ENCODE measurements at regions not wholly inside any gene's neighbourhood (a gene's known extent, or its start where the extent isn't known, plus 50 kb on each side); places are given as distances from the start of the nearest gene placed in this dataset.

DNA sequence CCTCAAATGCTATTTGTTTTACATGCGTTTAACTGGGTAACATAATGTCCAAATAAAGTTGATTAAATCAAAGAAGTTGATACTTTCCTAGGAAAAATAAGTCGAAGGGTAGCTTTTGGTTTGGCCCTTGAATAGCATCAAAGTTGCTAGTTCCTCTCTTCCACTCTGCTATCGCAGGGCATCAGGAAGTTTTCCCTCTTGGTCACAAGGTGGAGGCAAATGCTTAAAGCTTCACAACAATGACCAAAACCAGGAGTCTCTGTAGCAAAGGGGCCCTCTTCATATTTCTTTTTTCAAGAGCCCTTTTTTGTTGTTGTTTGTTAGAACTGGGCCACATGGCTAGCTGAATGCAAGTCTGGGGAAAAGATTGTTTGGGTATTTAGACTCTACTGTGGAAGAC is 668.4 kb downstream of the KCNT2 start:
- no peak for DNase-seq (ENCODE audit: low read depth in 2 of 3, low spot score in 1 of 3)

DNA sequence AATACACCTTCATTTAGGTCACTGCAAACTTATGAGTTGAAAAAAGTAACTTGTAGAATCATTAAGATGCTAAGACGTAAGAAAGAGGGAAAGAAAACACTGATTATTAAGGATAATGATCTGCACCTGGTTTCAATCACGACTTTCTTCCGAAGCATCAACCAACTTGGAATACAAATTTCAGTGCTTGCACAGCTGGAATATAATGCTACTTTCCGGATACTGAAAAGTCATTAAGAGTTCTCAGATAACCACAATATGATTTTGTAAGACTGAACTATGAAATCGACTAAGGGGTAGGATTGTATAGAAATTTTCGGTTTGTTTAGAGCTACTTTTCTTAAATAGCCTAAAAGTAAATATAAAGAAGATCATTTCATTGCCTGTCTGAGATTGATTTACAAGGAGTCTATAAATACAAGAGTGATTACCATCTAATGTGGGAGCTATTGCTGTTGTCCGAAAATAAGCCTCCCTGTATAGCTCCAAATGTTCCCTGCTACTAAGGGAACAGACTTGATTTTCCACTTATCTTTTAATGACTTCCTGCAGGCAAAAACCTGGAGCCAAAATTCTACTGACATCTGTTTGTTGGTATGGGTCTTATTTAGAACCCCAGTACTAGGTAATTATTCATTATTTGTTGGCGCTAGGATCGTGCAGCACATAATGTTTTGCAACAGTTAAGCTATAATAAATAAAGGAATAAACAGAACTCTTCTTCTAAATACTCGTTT is 673.3 kb downstream of the KCNT2 start:
- no peak for DNase-seq (ENCODE audit: low read depth in 2 of 3, low spot score in 1 of 3)

DNA sequence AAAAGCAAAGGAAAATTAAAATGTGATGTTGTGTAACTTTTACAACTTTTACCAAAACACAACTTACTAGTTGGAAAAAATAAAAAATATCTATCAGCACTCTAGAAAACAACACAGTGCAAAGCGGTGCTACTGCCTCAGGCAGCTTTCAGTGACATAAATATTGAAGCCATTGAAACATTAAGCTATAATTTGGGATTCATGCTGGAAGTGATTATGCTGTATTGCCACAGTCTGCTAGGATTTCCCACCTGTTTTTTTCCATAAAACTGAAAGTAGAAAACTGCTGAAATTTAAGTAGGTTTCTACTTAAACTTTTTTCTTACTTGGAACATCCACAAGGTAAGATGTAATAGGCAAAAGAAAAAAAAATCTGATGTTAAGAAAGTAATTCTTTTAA is 674.4 kb downstream of the KCNT2 start:
- no peak for DNase-seq (ENCODE audit: low read depth in 2 of 3, low spot score in 1 of 3)

DNA sequence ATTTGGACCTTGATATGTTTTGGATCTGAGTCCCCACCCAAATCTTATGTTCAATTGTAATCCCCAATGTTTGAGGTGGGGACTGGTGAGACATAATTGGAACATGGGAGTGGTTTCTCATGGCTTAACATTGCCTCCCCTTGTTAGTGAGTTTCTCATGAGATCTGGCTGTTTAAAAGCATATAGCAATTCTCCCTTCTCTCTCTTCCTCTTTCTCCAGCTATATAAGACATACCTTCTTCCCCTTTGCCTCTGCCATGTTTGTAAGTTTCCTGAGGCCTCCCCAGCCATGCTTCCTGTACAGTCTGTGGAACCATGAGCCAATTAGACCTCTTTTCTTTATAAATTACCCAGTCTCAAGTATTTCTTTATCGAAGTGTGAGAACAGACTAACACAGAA is 692.4 kb downstream of the KCNT2 start:
- no peak for DNase-seq (ENCODE audit: low read depth in 2 of 3, low spot score in 1 of 3)

DNA sequence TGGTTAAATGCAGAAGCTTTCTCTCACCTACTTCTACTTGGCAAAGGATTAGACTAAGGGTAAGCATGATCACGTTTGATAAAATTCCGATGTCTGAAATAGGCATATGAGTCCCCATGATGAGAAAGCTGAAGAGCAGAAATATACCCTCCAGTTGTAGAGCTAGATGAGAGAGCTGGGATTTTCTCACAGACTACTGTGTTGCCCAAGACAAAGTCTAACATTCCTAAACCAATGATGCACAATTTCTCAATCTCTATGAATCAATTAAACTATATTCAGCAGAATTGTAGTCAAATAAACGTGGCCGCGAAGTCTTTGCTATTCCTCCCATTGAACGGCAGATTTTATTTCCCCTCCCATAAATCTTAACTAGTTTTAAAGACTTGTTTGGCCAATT is 699.2 kb downstream of the KCNT2 start:
- no peak for DNase-seq (ENCODE audit: low read depth in 2 of 3, low spot score in 1 of 3)

DNA sequence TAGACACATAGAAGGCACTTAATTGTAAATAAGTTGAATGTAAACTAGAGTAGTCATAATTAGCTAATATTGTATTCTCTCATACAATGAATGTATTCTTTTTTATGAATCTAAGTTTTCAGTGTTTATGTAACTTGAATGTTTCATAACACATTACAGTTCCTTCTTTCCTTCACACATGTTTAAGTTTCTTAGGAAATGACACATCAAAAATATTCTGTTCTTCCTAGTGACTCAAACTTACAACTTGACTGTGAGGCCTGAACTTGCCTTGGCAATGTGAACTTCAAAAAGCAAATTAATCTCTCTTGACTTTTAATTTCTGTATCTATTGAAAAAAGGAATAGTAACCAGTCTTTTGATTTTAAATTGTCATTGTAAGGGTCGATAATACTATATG is 700.1 kb downstream of the KCNT2 start:
- DNase-seq (ENCODE audit: low read depth in 2 of 3, low spot score in 1 of 3), result no peak

DNA sequence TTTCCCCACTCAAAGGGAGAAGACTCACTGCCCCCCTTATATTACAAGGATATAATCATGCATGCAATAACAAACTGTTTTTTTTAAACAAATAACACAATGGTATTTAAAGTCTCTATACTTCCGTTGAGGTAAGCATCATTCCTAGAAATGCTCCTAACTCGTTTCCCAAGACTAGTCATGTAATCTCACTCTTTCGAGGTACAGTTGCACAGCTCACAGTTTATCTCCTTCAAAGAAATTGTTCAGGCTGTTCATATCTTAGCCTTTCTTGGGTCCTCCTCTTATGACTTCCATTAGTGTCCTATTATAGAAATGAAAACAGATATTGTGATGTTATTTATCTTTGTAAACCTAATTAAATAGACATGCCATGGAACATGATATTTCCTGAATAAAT is 705.0 kb downstream of the KCNT2 start:
- DNase-seq (ENCODE audit: low read depth in 2 of 3, low spot score in 1 of 3), result no peak

DNA sequence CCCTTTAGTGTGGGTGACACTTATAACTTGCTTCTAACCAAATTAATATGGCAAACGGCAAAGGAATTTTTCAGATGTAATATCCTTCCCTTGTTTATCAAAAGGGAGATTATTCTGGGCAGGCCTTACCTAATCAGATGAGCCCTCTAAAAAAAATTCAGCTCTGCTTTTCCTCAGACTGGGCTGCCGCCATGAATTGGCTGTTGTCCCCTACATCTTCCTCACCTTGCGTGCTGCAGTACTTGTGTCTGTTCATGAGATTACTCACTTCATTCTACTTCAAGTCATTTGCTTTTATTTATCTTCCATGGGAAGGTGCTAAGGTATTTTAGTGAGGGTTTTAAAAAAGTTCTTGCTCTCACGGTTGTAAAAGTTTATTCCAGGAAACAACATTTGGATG is 705.5 kb downstream of the KCNT2 start:
- no peak for DNase-seq (ENCODE audit: low read depth in 2 of 3, low spot score in 1 of 3)

DNA sequence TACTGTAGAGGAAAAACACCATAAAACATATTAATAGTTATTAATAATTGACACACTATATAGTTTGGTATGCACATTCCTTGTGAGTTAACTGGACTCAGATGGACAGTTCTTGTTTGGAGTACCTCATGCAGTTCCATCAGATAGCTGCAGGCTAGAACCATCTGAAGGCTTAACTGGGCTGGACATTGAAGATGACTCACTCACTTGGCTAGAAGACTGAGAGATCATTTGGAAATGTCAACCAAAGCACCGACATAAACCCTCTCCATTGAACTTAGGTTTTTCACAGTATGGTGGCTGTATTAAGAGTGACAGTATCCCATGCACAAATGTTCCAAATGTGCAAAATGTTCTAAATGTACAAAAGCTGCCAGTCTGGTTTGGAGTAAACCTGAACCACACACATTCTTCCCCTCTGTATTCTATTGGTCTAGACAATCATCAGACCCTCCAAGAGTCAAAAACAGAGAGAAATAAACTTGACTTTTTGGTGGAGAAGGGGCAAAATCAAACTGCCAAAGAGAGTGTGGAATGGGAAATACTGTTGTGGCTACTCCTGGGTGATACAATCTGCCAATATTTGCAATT is 708.4 kb downstream of the KCNT2 start:
- no peak for DNase-seq (ENCODE audit: low read depth in 2 of 3, low spot score in 1 of 3)

DNA sequence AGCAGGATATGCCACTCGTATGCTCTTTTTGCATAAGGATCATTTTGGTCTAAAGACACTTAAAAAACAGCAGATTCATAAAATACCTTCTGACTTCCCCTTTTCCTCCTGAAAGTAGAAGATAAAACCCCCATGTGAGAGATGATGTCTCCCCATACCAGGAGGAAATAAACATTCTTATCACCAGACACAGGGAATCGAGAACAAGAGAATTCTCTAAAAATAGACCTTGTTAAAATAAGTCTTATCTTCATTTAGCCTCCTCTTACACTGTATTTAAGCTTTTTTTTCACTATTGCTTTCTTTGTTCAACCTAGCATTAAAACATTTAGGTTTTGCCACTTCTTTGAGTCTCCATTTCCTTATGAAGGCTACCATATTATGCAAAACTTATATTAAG is 709.3 kb downstream of the KCNT2 start:
- DNase-seq (ENCODE audit: low read depth in 2 of 3, low spot score in 1 of 3), result no peak

DNA sequence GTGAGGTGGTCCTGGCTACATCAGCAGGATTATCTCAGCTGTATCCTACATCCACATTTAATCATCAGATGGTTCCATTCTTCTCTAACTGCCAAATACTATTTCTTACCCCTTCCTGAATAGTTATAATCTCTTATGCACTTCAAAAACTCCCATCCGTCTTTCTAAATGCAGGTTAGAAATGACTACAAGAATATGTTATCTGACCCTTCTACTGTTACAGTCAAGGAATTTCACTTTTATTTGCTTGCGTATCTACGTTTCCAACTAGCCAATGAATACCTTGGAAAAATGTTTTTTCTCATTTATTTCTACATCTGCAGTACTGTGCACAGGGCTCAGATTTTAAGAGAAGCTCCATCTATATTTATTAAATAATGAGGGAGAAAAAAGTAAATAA is 709.9 kb downstream of the KCNT2 start:
- no peak for DNase-seq (ENCODE audit: low read depth in 2 of 3, low spot score in 1 of 3)

DNA sequence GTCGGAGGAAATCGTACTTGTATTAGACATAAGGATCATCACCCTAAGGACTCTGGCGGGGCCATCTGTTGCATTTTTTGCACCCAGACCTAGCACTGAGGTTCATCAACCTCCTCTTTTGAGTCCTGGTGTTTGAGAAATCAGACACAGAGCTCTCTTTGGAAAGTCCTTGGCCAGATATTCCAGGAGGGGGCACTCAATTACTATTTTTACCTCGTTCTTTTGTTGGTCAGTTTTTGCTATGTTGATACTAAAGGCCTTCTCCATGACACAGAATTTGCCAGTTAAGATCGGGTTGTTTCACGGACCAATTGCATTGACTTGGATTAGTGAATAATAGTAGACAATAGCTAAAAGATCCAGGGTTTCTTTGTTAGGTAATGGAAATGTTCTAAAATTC is 711.2 kb downstream of the KCNT2 start:
- DNase-seq (ENCODE audit: low read depth in 2 of 3, low spot score in 1 of 3), result no peak

DNA sequence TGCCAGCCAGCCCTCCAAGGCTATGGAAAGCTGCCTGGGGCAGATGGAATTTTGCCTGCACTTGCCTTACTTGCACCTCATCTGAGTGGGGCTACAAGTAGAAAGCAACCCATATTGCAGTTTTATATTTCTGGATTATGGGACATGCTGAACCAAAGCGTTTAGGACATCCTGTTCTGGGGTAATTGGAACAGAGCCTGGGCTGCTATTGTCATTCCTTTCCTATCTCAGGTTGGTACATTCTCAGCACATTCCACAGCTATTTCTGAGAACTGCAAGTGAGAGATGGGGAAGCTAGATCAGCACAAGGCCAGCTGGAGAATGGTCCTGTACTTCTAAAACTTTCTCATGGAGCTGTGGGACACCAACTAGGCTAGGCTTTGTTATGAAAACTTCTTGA is 713.8 kb downstream of the KCNT2 start:
- DNase-seq (ENCODE audit: low read depth in 2 of 3, low spot score in 1 of 3), result no peak

DNA sequence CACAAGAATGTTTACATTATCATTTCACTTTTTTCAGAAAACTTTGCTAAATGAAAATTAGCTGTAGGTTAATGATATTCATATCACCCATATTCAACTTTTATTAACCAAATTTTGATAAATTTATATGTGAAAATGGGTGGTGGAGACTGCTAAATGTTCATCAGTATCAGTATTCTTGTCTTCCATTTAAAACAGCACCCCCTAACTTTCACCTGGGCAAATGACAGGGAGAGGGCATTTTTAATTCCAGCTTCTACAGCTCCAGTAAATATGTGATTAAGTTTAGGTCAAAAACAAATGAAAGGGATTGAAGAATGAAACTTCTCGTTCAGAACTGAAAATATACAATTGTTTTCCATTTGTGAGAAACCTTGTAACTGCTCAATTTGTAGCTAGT is 722.2 kb downstream of the KCNT2 start:
- DNase-seq (ENCODE audit: low read depth in 2 of 3, low spot score in 1 of 3), result no peak

DNA sequence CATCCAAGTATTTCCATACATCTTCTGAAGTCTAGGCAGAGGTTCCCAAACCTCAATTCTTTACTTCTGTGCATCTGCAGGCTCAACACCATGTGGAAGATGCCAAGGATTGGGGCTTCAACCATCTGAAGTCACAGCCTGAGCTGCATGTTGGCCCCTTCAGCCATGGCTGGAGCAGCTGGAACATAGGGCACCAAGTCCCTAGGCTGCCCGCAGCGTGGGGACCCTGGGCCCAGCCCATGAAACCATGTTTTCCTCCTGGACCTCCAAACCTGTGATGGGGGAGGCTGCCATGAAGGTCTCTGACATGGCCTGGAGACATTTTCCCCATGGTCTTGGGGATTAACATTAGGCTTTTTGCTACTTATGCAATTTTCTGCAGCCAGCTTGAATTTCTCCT is 729.8 kb downstream of the KCNT2 start:
- DNase-seq (ENCODE audit: low read depth in 2 of 3, low spot score in 1 of 3), result no peak

DNA sequence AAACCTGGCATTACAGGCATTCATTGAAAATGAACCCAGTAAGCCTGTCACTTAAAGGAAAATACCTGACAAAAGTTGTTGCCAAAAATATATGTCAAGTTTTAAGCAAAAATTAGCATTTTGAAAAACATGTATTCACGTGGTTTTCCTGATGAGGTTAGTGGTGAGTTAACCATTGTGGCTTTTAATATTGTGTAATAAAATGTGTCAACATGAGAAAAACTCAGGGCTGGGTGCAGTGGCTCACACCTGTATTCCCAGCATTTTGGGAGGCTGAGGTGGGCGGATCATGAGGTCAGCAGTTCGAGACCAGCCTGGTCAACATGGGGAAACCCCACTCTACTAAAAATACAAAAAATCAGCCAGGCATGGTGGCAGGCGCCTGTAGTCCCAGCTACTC is 731.4 kb downstream of the KCNT2 start:
- no peak for DNase-seq (ENCODE audit: low read depth in 2 of 3, low spot score in 1 of 3)

DNA sequence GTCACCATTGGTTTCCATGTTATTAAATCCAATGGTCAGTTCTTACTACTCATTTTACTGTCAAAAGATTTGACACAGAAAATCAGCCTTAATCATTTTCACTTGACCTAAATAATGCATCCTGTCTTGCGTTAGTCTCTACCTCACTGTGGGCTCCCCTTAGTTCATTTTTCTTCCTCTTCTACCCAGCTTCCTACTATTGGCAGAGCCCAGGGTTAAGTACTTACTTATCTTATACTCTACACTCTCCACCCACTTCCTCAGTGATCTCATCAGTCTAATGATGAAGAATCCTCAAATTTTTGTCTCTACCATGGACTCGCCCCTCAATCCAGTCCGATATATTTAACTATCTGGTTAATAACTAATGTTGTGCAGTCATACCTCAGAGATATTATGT is 735.9 kb downstream of the KCNT2 start:
- DNase-seq (ENCODE audit: low read depth in 2 of 3, low spot score in 1 of 3), result no peak

DNA sequence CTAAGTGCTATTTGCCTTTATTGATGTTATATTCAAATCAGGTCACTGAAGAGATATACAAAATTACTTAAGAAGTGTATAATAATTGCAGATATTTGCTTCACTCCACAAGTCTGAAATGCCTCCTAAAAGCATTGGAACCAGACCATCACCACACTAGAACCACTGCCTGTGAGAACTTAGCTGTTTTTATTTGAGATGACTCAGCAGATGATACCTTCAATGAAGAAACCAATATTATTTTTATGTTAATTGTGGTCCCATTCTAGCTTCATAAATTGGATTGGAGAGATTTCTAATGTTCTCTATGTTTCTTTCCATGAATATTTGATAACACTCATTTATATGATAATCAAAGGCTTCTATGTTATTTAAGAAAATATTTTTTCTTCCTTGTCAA is 740.6 kb downstream of the KCNT2 start:
- DNase-seq (ENCODE audit: low read depth in 2 of 3, low spot score in 1 of 3), result no peak

DNA sequence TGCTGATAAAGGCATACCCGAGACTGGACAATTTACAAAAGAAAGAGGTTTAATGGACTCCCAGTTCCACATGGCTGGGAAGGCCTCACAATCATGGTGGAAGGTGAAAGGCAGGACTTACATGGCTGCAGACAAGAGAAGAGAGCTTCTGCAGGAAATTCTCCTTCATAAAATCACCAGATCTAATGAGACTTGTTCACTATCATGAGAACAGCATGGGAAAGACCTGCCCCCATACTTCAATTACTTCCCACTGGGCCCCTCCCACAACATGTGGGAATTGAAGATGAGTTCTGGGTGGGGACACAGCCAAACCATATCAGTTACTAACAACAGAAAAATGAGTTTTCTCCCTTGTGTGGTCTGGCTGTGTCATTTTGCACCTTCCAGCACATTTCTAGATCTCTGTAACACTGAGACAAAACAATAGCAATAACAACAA is 741.4 kb downstream of the KCNT2 start:
- no peak for DNase-seq (ENCODE audit: low read depth in 2 of 3, low spot score in 1 of 3)

DNA sequence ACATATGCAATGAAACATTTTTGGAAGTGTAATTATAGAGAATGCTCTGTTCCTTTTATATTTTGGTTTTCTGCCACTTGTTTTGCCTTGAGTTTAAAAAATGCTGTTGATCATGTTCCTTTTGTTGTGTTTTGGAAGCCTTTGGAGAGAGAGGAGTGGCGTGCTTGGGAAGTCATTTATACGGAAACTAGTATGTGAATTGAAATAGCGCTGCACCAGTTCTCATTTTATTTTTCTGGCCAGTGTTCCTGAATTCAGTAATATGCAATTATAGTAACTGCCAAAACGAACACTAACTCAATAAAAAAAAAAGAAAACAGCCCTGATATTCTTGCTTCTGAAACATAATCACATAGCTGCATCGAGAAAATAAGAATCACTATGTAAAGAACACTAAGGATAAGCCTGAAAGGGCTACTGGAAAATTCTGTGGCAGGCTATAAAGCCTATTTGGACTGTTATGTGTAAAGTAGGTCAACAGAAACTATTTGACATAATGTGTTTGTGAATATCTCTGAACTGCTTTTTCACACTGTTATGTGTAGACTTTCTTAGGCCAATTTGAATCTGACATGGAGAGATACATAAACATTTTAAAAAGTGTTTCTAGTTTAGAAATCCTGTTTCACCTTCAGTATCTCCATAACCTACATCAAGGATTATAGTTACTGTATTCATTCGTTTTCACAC is 742.0 kb downstream of the KCNT2 start:
- DNase-seq (ENCODE audit: low read depth in 2 of 3, low spot score in 1 of 3), result no peak

DNA sequence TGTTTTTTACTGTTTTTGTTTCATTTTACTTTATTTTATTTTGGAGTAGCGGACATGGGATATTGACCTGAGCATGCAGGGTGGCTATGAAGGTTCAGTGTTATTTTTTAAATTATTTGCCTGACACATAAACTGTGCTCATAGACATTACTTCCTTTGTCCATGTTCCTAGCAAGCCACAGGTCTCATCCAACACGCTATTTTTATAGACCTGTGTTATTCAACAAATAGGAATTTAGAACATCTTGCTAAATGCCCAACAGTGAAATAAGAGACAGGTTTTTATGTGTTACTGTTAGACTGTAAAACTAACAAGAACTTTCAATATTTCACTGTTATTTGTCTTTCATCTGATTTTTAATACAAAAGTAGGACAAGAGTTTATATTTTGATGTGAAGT is 756.4 kb downstream of the KCNT2 start:
- no peak for DNase-seq (ENCODE audit: low read depth in 2 of 3, low spot score in 1 of 3)

DNA sequence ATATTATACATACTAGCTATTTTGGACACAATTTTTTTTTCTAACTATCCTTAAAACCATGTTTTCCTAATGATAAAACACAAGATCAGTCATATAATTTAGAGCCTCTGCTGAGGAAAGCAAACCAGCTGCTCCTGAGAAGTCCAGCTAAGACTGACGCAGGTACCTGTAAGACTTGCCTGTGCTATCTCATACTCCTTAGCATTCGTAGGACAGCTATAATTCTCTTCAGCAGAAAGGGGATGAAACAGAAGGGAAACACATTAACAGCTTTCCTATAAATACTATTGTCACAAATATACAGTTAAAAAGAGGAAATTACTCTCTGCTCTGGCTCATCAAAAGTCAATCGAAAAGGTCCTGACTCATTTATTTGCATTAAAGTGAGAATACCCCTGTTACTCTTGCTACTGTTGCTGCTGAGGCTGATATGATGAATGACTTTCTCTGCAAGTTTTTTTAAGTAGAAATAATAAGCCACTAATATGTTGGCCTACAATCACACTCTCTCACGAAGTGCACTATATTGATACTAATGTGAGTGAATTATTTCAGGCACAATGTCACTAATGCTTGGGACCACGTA is 757.1 kb downstream of the KCNT2 start:
- no peak for DNase-seq (ENCODE audit: low read depth in 2 of 3, low spot score in 1 of 3)

Measured in stimulated activated CD4-positive, alpha-beta T cell treated with anti-CD3 and anti-CD28 coated beads, Interleukin-12 subunit alpha, Interleukin-12 subunit beta, amount 100 ng/mL, for 48 hours (primary cell).